H1 (cell line): ENCODE measurements at regions not wholly inside any gene's neighbourhood (a gene's known extent, or its start where the extent isn't known, plus 50 kb on each side); places are given as distances from the start of the nearest gene placed in this dataset.

ENCODE experiments used
- CTCF ChIA-PET: fragments of 300-600 bp; sonication (Branson Sonifier 250); formaldehyde crosslinking; loops from one replicate; lab custom pipeline; 2021; ENCODE audit not compliant: partially characterized antibody; lab: Charles Lee
- POLR2A ChIA-PET: fragments of 300-600 bp; sonication (Branson Sonifier 250); formaldehyde crosslinking; loops from one replicate; lab custom pipeline; 2021; ENCODE audit warnings: inconsistent platforms; ENCODE audit not compliant: partially characterized antibody; lab: Charles Lee
- DNase-seq, 2 experiments: peaks; one replicate each; pipeline versions ENCODE4 v3.0.0 to v3.0.0-alpha.2; 2010 to 2022; ENCODE audit warnings: low spot score in 2 of 2, low read depth in 1 of 2, mixed read lengths in 1 of 2
- FAIRE-seq: peaks from 2 replicates; lab custom pipeline; 2011; peaks lifted over from hg19 to GRCh38; lab: Jason Lieb, UNC
- H2AFZ ChIP-seq: 2 replicates; pipeline ENCODE4 v1.8.1; 2012; ENCODE audit warnings: low read length, inconsistent platforms
- H2AK5ac ChIP-seq: 2 replicates; pipeline ENCODE4 v1.6.1; 2013; ENCODE audit warnings: low read depth, low read length
- H2BK120ac ChIP-seq: replicated peaks from 2 replicates; pipeline ENCODE3; 2013; ENCODE audit warnings: low read depth, low read length, inconsistent platforms
- H2BK12ac ChIP-seq: 2 replicates; pipeline ENCODE4 v1.6.1; 2013; ENCODE audit warnings: low read depth, low read length
- H2BK15ac ChIP-seq: 2 replicates; pipeline ENCODE4 v1.6.1; 2013; ENCODE audit warnings: low read length
- H2BK20ac ChIP-seq: 2 replicates; pipeline ENCODE4 v1.6.1; 2013; ENCODE audit warnings: low read length
- H2BK5ac ChIP-seq: 2 replicates; pipeline ENCODE4 v1.6.1; 2013; ENCODE audit warnings: low read depth, low read length
- H3K14ac ChIP-seq: 2 replicates; pipeline ENCODE4 v1.6.1; 2013; ENCODE audit warnings: inconsistent platforms; ENCODE audit not compliant: insufficient read length
- H3K18ac ChIP-seq: 2 replicates; pipeline ENCODE4 v1.6.1; 2013; ENCODE audit warnings: low read length; ENCODE audit errors: extremely low read depth
- H3K23ac ChIP-seq: 2 replicates; pipeline ENCODE4 v1.6.1; 2013; ENCODE audit warnings: inconsistent platforms; ENCODE audit not compliant: insufficient read length
- H3K23me2 ChIP-seq: 2 replicates; pipeline ENCODE4 v1.6.1; 2013; ENCODE audit warnings: low read depth, low read length
- H3K27ac ChIP-seq: 2 replicates; pipeline ENCODE4 v1.6.1; 2011; ENCODE audit warnings: low read depth, low read length, inconsistent platforms
- H3K27me3 ChIP-seq, 4 experiments: replicated peaks in 1 of 4; 1 replicate in 1 of 4; 2 replicates in 3 of 4; pipeline versions ENCODE4 v1.6.1 to v1.8.1; 2011 to 2013; ENCODE audit warnings: low read length in 3 of 4, mild to moderate bottlenecking in 3 of 4, inconsistent platforms in 2 of 4, mixed read lengths in 2 of 4, moderate library complexity in 1 of 4; ENCODE audit not compliant: control insufficient read depth in 3 of 4, insufficient read depth in 3 of 4; ENCODE audit errors: extremely low read depth in 1 of 4
- H3K36me3 ChIP-seq, 4 experiments: 2 replicates each; pipeline versions ENCODE4 v1.6.1 to v1.8.1; 2011 to 2013; ENCODE audit warnings: mild to moderate bottlenecking in 4 of 4, low read length in 3 of 4, moderate library complexity in 2 of 4, control low read depth in 1 of 4, inconsistent platforms in 1 of 4; ENCODE audit not compliant: insufficient read depth in 4 of 4, control insufficient read depth in 2 of 4
- H3K4ac ChIP-seq: replicated peaks from 2 replicates; pipeline ENCODE3; 2013; ENCODE audit warnings: low read length, low read depth, mixed read lengths, inconsistent platforms; ENCODE audit not compliant: insufficient read length
- H3K4me1 ChIP-seq, 4 experiments: replicated peaks in 1 of 4; 1 replicate in 1 of 4; 2 replicates in 3 of 4; pipeline versions ENCODE4 v1.6.1 to v1.8.1; 2011 to 2013; ENCODE audit warnings: low read length in 3 of 4, inconsistent platforms in 2 of 4, mixed read lengths in 1 of 4; ENCODE audit not compliant: insufficient read depth in 4 of 4, control insufficient read depth in 3 of 4
- H3K4me2 ChIP-seq, 2 experiments: 2 replicates each; pipeline versions ENCODE4 v1.6.1 to v1.8.1; 2011 to 2013; ENCODE audit warnings: low read depth in 2 of 2, low read length in 2 of 2, control low read depth in 1 of 2, inconsistent platforms in 1 of 2, mild to moderate bottlenecking in 1 of 2; ENCODE audit not compliant: insufficient read depth in 1 of 2
- H3K4me3 ChIP-seq, 4 experiments: fragments of 200-600, 300-600 bp in 1 of 4; sonication (generic), shearing (Covaris generic), sonication (Bioruptor Twin) in 1 of 4; 2 replicates each; pipeline versions ENCODE4 v1.5.1 to v1.8.1; 2011 to 2016; ENCODE audit warnings: low read length in 4 of 4, low read depth in 3 of 4, control low read depth in 2 of 4, inconsistent platforms in 2 of 4, mild to moderate bottlenecking in 2 of 4, mixed read lengths in 1 of 4, moderate library complexity in 1 of 4; ENCODE audit not compliant: insufficient read depth in 2 of 4; ENCODE audit errors: extremely low read depth in 1 of 4
- H3K56ac ChIP-seq: replicated peaks from 2 replicates; pipeline ENCODE3; 2013; ENCODE audit warnings: low read depth, mild to moderate bottlenecking, mixed read lengths, low read length, inconsistent platforms; ENCODE audit not compliant: insufficient read length
- H3K79me1 ChIP-seq: 2 replicates; pipeline ENCODE4 v1.6.1; 2013; ENCODE audit warnings: low read depth, low read length, control low read depth
- H3K79me2 ChIP-seq, 2 experiments: 2 replicates each; pipeline versions ENCODE4 v1.6.1 to v1.8.1; 2012 to 2013; ENCODE audit warnings: low read length in 2 of 2, mild to moderate bottlenecking in 2 of 2, inconsistent platforms in 1 of 2; ENCODE audit not compliant: insufficient read depth in 2 of 2, control insufficient read depth in 1 of 2
- H3K9ac ChIP-seq, 4 experiments: replicated peaks in 1 of 4; 1 replicate in 1 of 4; 2 replicates in 3 of 4; pipeline versions ENCODE4 v1.6.1 to v1.8.1; 2011 to 2013; ENCODE audit warnings: low read depth in 3 of 4, low read length in 3 of 4, control low read depth in 2 of 4, mild to moderate bottlenecking in 2 of 4, moderate library complexity in 2 of 4, inconsistent platforms in 1 of 4; ENCODE audit errors: extremely low read depth in 1 of 4
- H3K9me3 ChIP-seq, 2 experiments: 2 replicates each; pipeline versions ENCODE4 v1.6.1 to v1.8.1; 2012 to 2013; ENCODE audit warnings: mild to moderate bottlenecking in 2 of 2, moderate library complexity in 2 of 2, control low read depth in 1 of 2, inconsistent platforms in 1 of 2, low read depth in 1 of 2, low read length in 1 of 2, mixed read lengths in 1 of 2; ENCODE audit not compliant: insufficient read depth in 2 of 2
- H4K20me1 ChIP-seq, 2 experiments: replicated peaks in 1 of 2; 2 replicates each; pipeline versions ENCODE3 to v1.8.1; 2011 to 2013; ENCODE audit warnings: inconsistent platforms in 2 of 2, low read length in 2 of 2, mild to moderate bottlenecking in 1 of 2; ENCODE audit not compliant: insufficient read depth in 2 of 2, control insufficient read depth in 1 of 2
- H4K5ac ChIP-seq: 2 replicates; pipeline ENCODE4 v1.6.1; 2013; ENCODE audit warnings: low read length, low read depth, mixed read lengths, inconsistent platforms; ENCODE audit not compliant: insufficient read length
- H4K8ac ChIP-seq: 2 replicates; pipeline ENCODE4 v1.8.0; 2013; ENCODE audit warnings: mild to moderate bottlenecking, moderate library complexity, low read length, inconsistent platforms; ENCODE audit not compliant: insufficient read depth; ENCODE audit errors: extremely low read depth
- H4K91ac ChIP-seq: replicated peaks from 2 replicates; pipeline ENCODE3; 2013; ENCODE audit warnings: low read length, mixed read lengths, inconsistent platforms; ENCODE audit not compliant: insufficient read length
- BACH1 ChIP-seq: IDR thresholded peaks from 2 replicates; pipeline ENCODE4 v1.6.1; 2012; ENCODE audit warnings: low read length, improper control_type of control experiment
- CBX8 ChIP-seq: fragments of 300-800, 300-1000 bp; sonication (generic); IDR thresholded peaks from 2 replicates; pipeline ENCODE4 v1.7.1; 2016; ENCODE audit warnings: low read depth, low read length, borderline replicate concordance
- CREB1 ChIP-seq: IDR thresholded peaks from 2 replicates; pipeline ENCODE4 v1.6.1; 2012; ENCODE audit warnings: inconsistent platforms
- RBBP5 ChIP-seq: IDR thresholded peaks from 2 replicates; pipeline ENCODE4 v1.7.1; 2012; ENCODE audit warnings: low read depth, mild to moderate bottlenecking, inconsistent platforms, low read length, moderate library complexity, borderline replicate concordance
- SP1 ChIP-seq: IDR thresholded peaks from 2 replicates; pipeline ENCODE4 v1.6.1; 2011; ENCODE audit warnings: low read depth, low read length
- SP4 ChIP-seq: IDR thresholded peaks from 2 replicates; pipeline ENCODE4 v1.6.1; 2012; ENCODE audit warnings: low read length, inconsistent platforms
- SRF ChIP-seq: IDR thresholded peaks from 2 replicates; pipeline ENCODE4 v1.6.1; 2011; ENCODE audit warnings: mild to moderate bottlenecking, low read depth, low read length, moderate library complexity
- TAF7 ChIP-seq: optimal IDR thresholded peaks from 2 replicates; pipeline ENCODE3; 2011; ENCODE audit warnings: low read depth, mild to moderate bottlenecking, inconsistent platforms, low read length, moderate library complexity, borderline replicate concordance
- TBP ChIP-seq: IDR thresholded peaks from 2 replicates; pipeline ENCODE4 v1.6.1; 2011; ENCODE audit warnings: low read depth, low read length, improper control_type of control experiment
- WGBS, 2 experiments: shearing (Covaris generic) in 1 of 2; methylation state at CpG; one replicate each; pipeline versions ENCODE4 v1.1.6 to v1.1.7; 2013 to 2015; ENCODE audit warnings: low lambda C conversion rate in 2 of 2, mixed read lengths in 2 of 2, inconsistent platforms in 1 of 2, low coverage in 1 of 2, missing lambda C conversion rate in 1 of 2; ENCODE audit not compliant: insufficient replicate concordance in 2 of 2, insufficient coverage in 1 of 2, insufficient read length in 1 of 2; ENCODE audit errors: extremely low coverage in 1 of 2, missing lambda C conversion rate in 1 of 2; 5-methylcytosine and 5-hydroxymethylcytosine counted together

GRCh38 chr13:33651766-33652165 is 166.2 kb upstream of the RFC3 start:
- FAIRE-seq (no peak), DNase-seq (no peak)
- H3K23me2 ChIP-seq = no peaks in the 10 kb centered on the region
- no peak overlapping the region for H2AFZ ChIP-seq
- H2BK20ac ChIP-seq = no peak overlapping the region
- H3K27ac ChIP-seq = no peak overlapping the region
- H2BK5ac ChIP-seq = peak overlapping the region; percentile 71; the same call in 1 of the 2 replicates
- no peak overlapping the region for H3K9ac ChIP-seq
- no peaks in the 10 kb centered on the region for H3K79me2 ChIP-seq
- no peak overlapping the region for H3K18ac ChIP-seq
- ChIA-PET POLR2A (interaction anchor here (0.7 kb wide), 1 partner anchor 8 kb away, joined by 3 read pairs; no protein-coding TSS in a partner anchor), CTCF (no interaction called here)
- H3K14ac ChIP-seq = no peak overlapping the region
- no peak overlapping the region for H3K4ac ChIP-seq
- no peak overlapping the region for H4K8ac ChIP-seq
- 0 out of 2 replicates have a peak overlapping the region, but pooled peaks have one; percentile 39 for H2BK12ac ChIP-seq
- H3K4me3 ChIP-seq = no peak overlapping the region
- H3K27me3 ChIP-seq = no peaks in the 10 kb centered on the region
- no peak overlapping the region for H3K4me2 ChIP-seq
- H4K91ac ChIP-seq = no peak overlapping the region
- H3K4me1 ChIP-seq = no peaks in the 10 kb centered on the region
- 82% methylated on average over 3 of the region's 3 CpGs; no CpG with 5 or more reads in 1 of the 2 experiments for WGBS, 2 experiments
- H2BK120ac ChIP-seq = no peak overlapping the region
- no peaks in the 10 kb centered on the region for H3K79me1 ChIP-seq
- H3K56ac ChIP-seq = no peak overlapping the region
- H2BK15ac ChIP-seq = peak overlapping the region; percentile 19; the same call in 1 of the 2 replicates
- no peak overlapping the region for H3K23ac ChIP-seq
- no peak for TF ChIP-seq SP4
- no peak for TF ChIP-seq SP1
- TF ChIP-seq CREB1 = no peak
- no peak for TF ChIP-seq TBP
- no peak for TF ChIP-seq RBBP5
- TF ChIP-seq SRF = no peak
- TF ChIP-seq TAF7 = no peak
- TF ChIP-seq BACH1 = no peak
- TF ChIP-seq CBX8 = no peak
- TF ChIP-seq, all 59 proteins: peak for 0
- no peak overlapping the region for H4K5ac ChIP-seq
- H2AK5ac ChIP-seq = no peak overlapping the region
- no peaks in the 10 kb centered on the region for H3K9me3 ChIP-seq
- no peaks in the 10 kb centered on the region for H3K36me3 ChIP-seq
- H4K20me1 ChIP-seq = no peaks in the 10 kb centered on the region
